Gastroesophageal sphincter (tissue), 3 donors: ENCODE measurements at regions not wholly inside any gene's neighbourhood (a gene's known extent, or its start where the extent isn't known, plus 50 kb on each side); places are given as distances from the start of the nearest gene placed in this dataset.

Experiments used
- EP300 ChIP-seq: sonication (generic); formaldehyde crosslinking; IDR thresholded peaks from one replicate; pipeline ENCODE4 v1.6.1; 2017; ENCODE audit warnings: antibody characterized with exemption, mild to moderate bottlenecking
- POLR2AphosphoS5 ChIP-seq: sonication (generic); formaldehyde crosslinking; IDR thresholded peaks from one replicate; pipeline ENCODE4 v1.6.1; 2017; ENCODE audit warnings: antibody characterized with exemption
- TF ChIP-seq, protein P1 (sequence below), 4 experiments: fragments of 200-600 bp in 2 of 4; fragments of 450-650 bp in 2 of 4; sonication (generic) in 1 of 4; IDR thresholded peaks; one replicate each; pipeline ENCODE4 v1.5.1; 2017 to 2019; ENCODE audit warnings: antibody characterized with exemption in 4 of 4, mild to moderate bottlenecking in 2 of 4, moderate library complexity in 2 of 4

DNA sequence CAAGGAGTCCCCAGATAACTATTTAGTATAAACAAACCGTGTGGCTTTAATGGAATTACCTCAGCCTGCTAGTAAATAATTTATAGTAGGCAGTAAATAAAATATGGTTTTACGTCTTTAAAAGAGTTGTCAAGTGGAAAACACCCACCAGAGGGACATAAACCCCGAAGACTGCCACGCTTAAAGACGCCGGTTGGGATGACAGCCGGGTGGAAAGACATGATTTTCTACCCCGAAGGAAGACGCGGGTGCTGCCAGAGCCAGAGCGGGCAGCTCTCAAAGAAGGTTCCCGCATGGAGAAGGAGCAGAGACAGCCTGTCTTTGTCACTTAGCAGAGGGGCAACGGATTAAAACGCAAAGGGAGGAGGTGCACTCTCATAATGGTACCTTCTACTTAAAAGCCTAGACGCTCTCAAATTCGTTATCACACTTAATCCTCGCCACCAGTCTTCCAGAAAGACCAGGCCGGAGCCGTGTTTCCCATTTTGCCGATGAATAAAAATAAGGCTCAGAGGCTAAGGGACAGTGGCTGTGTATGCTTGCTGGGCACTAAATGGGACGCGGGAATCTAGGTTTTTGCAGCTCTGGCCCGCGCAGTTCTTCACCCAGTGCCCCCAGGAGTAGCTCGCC lies 140.5 kb upstream of the ZIC3 start:
- TF ChIP-seq, protein P1, sequence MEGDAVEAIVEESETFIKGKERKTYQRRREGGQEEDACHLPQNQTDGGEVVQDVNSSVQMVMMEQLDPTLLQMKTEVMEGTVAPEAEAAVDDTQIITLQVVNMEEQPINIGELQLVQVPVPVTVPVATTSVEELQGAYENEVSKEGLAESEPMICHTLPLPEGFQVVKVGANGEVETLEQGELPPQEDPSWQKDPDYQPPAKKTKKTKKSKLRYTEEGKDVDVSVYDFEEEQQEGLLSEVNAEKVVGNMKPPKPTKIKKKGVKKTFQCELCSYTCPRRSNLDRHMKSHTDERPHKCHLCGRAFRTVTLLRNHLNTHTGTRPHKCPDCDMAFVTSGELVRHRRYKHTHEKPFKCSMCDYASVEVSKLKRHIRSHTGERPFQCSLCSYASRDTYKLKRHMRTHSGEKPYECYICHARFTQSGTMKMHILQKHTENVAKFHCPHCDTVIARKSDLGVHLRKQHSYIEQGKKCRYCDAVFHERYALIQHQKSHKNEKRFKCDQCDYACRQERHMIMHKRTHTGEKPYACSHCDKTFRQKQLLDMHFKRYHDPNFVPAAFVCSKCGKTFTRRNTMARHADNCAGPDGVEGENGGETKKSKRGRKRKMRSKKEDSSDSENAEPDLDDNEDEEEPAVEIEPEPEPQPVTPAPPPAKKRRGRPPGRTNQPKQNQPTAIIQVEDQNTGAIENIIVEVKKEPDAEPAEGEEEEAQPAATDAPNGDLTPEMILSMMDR (IDR thresholded peaks at IDR 0.05): no peak
- no peak for TF ChIP-seq POLR2AphosphoS5
- no peak for TF ChIP-seq EP300
